LNCAP (cell line): ENCODE measurements at regions not wholly inside any gene's neighbourhood (a gene's known extent, or its start where the extent isn't known, plus 50 kb on each side); places are given as distances from the start of the nearest gene placed in this dataset.

Experiments
- TF ChIP-seq, protein P1 (sequence below): fragments of 450-650 bp; IDR thresholded peaks from 2 replicates; pipeline ENCODE4 v1.5.1; 2017; ENCODE audit warnings: mild to moderate bottlenecking

GRCh38 chr13:80199067-80199466 is 141.9 kb downstream of the SPRY2 start:
- TF ChIP-seq, protein P1, sequence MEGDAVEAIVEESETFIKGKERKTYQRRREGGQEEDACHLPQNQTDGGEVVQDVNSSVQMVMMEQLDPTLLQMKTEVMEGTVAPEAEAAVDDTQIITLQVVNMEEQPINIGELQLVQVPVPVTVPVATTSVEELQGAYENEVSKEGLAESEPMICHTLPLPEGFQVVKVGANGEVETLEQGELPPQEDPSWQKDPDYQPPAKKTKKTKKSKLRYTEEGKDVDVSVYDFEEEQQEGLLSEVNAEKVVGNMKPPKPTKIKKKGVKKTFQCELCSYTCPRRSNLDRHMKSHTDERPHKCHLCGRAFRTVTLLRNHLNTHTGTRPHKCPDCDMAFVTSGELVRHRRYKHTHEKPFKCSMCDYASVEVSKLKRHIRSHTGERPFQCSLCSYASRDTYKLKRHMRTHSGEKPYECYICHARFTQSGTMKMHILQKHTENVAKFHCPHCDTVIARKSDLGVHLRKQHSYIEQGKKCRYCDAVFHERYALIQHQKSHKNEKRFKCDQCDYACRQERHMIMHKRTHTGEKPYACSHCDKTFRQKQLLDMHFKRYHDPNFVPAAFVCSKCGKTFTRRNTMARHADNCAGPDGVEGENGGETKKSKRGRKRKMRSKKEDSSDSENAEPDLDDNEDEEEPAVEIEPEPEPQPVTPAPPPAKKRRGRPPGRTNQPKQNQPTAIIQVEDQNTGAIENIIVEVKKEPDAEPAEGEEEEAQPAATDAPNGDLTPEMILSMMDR: no peak

DNA sequence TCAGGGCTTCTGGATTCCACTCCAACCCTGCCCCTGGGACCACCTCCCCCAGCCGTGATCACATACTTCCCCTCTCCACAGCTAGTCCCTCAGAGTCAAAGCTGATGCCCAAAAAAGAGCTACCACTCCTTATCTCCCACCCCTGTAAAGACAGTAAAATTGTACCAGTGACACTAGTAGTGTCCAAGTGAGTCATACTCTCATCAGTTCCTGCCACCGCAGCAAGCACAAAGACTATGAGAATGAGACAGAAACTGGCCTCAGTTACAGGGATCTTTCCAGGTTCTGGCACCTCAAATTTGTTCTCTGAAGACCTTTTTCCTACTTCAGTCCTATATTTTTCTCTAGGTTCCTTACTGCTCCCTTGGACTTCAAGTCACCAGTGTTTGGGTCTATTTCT is 144.2 kb downstream of the SPRY2 start:
- TF ChIP-seq, protein P1: no peak

GRCh38 chr13:80195649-80196048 is 145.3 kb downstream of the SPRY2 start:
- TF ChIP-seq, protein P1: no peak

DNA sequence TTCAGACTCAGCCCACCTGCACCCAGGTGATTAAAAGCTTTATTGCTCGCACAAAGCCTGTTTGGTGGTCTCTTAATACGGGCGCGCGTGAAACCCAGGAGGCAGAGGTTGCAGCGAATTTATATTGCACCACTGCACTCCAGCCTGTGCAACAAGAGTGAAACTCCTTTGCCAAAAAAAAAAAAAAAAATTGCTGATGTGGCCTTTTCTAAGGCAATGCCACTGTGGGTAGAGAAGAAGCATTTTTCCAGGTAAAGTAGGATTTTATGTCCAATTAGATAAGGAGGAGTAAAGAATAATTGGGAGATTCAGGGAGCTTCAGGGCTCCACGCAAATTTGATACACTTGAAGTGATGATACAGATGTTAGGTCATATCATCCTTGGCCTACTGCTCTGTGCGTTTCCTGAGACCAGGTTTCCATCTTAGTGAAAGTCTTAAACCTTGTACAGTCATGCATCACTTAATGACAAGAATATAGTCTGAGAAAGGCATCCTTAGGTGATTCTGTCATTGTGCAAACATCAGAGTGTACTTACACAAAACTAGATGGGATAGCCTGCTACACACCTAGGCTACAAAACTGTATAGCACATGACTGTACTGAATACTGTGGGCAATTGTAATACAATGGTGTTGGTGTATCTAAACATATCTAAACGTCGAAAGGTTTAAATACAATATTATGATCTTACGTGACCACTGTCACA is 150.9 kb downstream of the SPRY2 start:
- TF ChIP-seq, protein P1: no peak

- TF ChIP-seq, protein P1: no peak
Observed at GRCh38 chr13:80180740-80181355, 160.1 kb downstream of the SPRY2 start.

- TF ChIP-seq, protein P1: no peak
Observed at GRCh38 chr13:80177327-80177726, 163.6 kb downstream of the SPRY2 start.

GRCh38 chr13:80173224-80173623 is 167.7 kb downstream of the SPRY2 start:
- TF ChIP-seq, protein P1: no peak
